Dedifferentiated amniotic fluid mesenchymal stem cell (primary cell): ENCODE measurements at regions not wholly inside any gene's neighbourhood (a gene's known extent, or its start where the extent isn't known, plus 50 kb on each side); places are given as distances from the start of the nearest gene placed in this dataset.

Source experiments
- DNase-seq: peaks from one replicate; pipeline ENCODE4 v3.0.0-alpha.2; 2016; ENCODE audit errors: extremely low spot score

DNA sequence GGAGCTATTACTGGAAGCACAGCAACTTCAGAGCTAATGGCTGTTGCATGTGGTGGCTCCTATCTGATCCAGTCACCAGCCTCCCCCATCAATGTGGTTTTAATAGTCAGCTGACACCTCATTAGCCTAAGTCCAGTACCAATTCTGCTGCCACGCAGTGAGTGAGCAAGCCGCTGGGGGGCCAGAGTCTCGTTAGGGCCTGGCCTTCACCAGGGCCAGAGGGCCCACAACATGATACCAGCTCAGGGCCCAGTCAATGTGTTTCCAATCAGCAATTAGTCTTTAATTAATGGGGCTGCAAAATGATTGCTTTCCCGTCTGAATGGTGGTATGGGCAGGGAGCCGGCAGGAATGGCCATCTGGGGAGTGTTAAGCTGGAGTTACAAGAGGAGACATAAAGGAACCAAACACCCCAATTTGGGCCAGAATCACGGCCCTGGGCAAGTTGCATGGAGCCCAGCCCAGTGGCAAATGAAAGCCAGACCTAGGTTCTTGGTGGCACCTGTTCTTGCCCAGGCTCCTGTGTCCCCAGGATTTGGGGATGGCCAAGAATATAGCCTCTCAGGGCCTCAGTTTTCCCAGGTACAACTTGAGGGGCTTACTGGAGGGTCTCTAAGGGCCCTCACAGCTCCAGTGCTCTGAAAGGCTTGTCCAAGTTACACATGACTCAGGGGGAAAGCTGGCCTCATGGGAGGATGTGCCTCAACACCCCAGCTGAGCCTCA, 119.2 kb downstream of the EFNB1 start:
- no peak for DNase-seq

DNA sequence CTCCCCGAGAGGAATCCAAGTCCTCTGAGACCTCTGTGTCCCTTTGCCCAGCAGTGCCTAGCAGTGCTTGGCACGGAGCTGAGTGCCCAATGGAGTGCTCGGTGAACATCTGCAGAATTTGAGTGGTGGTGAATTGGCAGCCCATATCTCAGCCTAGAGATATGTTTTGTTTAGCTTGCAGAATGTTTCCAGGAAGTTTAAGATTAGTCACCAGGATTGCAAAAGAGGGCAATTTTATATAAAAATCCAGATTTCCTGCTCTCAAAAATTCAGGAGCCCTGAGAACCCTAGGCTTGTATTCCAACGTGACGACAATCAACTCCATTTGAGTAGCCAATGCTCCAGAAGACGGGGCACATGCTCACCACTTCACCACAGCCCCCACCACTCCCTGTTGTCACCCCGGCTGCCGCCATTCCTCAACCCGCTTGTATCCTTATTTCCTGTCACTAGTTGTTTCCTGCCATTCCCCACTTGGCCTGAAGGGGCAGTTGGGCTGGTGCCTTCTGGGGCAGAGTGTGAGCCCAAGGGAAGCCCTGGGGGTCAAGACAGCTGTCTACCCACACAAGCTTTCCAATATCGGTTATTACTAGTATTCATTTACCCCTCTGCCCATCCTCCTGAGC, 116.9 kb downstream of the EFNB1 start:
- peak; percentile 23 for DNase-seq

DNA sequence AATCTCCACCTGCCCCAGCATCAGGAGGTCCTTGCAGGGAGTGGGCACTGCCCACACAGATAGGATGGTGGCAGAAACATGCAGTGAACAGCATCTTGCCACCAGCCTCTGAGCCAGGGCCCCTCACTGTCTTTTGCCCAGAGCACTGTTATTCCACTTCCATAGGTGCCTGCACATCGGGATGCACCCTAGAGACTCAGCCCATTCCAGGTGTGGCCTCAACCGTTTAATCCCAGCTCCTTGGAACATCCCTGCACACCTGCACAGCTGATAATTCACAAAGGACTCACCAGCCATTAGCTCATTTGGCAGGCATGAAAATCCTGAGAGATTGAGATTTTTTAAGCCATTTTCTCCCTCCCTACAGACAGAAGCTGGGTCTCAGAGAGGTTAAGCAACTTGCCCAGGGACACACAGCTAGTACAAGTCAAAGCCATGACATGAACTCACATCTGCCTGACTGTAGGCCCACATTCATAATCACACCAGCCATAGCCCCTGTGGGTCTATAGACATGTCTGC, 116.3 kb downstream of the EFNB1 start:
- no peak for DNase-seq

DNA sequence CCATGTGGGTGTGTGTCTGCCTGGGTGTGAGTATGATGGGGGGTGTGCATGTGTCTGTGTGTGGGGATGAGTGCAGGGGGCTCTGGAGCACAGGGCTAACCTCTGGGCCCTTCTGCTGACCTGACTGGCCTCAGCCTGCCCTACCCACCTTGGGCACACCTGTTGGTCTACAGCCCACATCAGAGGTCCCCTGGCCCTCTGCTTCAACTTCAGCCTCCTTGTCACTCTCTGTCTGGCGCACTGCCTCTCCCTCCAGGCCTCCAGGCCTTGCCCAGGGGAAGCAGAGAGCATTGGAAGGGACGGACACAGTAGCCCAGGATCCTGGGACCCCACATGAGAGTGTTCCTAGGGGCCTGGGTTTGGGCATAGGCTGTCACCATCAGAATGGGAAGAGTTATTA, 115.4 kb downstream of the EFNB1 start:
- DNase-seq = no peak

DNA sequence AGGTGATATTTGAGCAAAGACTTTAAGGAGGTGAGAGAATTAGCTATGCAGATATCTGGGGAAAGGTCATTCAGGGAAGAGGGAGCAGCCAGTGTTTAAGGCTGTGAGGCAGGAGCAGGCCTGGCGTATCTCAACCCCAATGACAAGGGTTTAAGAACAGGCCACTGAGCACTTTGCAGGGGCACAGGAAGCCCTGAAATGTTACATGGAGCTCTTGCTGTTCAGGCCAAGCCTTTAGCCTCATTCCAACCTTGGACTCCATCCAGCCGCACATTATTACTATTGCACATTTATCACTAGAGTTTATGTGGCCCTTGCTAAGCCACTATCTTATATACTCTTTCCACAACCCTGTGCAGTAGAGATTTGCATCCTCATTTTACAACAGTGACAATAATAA, 114.0 kb downstream of the EFNB1 start:
- no peak for DNase-seq

DNA sequence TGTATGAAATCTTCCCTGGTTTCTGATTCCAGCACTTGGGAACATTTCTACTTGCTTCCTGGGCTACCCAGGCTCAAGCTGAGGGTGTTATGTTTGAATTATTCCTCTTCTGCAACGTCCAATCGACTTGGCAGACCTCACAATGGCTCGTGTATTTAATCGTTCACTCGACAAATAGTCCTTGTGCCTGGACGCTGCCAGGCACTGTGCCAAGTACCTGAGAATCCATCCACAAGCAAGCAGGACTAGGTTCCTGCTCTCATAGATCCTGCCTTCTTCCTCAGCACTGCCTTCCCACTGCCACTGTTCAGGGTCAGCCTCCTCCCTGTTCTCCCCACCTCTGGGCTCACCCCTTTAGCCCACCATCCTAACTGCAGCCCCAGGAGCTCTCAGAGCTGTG, 113.3 kb downstream of the EFNB1 start:
- no peak for DNase-seq

DNA sequence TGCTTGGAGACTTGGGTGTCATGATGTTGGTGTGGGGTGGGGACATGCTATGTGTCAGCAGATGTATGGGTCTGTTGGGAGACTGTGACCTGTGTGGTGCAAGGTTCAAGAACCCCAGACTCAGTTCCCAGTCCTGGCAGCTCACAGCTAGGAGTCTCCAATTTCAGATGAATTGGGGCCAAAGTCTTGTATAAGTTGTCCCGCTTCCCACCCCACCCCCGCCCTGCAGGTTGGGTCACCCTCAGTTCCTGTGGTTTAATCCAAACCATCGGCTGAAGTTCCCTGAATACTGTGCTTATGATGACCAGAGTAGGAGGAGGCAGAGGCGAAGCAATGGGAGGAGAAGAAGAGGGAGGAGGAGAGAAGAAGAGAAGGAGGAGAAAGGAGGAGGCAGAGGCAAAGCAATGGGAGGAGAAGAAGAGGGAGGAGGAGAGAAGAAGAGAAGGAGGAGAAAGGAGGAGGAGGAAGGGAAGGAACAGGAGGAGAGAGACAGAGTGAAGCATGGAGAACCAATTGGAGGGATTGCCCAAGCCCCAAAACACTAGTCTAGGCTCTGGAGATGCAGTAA, 112.6 kb downstream of the EFNB1 start:
- DNase-seq = no peak

DNA sequence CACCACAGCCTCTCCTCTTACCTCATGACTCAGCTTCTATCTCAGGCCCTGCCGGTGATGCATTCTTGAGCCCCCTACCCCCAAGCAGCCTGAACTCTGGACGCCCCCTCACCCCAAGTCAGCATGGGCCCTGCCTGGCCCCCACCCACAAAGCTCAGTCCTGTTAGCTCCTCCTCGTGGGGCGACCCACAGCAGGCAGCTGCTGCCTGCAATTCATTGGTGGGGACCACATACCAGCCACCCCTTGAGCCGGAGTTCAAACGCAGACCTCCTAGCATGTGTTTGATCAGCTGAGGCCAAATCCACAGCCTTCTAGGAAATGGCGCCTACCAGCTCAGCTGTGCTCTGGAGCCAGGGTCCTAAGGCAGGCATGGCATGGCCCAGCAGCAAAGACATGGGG, 111.8 kb downstream of the EFNB1 start:
- DNase-seq = no peak

DNA sequence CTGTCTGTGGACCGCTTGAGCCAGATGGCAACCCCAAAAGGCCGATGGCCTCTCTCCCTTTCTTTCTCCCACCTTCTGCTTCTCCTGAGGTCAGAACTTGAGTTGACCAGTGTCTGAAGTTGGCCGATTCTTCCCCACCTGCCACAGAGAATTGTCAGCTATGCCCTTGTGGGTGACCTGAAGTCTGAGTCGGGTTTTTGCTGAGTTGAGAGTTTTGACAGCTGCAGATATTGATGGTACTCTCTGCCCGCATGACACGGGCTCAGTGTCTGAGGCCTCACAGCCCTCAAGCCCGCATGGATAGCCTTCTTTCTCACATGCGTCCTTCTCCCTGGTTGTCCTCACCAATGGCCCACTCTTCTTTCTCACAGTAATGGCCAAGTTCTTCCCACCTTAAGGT, 111.0 kb downstream of the EFNB1 start:
- DNase-seq = no peak

DNA sequence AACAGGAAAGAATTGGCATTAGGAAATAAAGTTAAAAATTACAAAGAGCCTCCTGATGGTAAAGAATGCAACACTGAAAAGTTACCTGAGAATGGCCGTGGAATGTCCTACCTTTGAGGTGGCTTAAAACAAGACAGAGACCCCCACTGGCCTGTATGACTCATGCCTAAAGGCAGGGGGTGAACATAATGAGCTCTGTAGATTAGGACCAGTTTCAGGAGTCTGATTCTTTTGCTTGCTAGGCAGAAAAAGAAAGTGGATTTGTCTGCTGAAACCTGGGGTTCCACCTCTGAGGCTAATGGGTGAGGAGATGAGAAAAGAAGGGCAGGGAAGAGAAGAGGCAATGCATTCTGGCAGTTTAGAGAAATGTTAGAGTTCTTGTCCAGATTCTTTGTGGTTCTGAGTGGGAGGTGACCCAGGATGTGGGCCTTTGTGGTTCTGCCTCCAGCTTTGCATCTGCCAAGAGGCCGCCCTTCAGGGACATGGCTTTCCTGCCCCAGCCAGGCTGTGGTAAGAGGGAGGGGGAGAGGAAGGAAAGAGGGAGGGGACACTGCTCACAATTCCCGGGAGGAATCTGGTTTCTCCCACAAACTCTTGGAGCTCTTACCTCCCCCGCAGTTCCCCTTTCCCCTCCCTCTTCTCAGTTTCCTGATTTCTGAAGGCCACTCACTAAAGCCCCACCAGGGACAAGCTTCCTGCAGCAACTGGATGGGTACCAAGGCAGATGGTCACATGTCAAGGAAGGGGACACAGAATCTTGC, 109.6 kb downstream of the EFNB1 start:
- DNase-seq = peak; percentile 17

DNA sequence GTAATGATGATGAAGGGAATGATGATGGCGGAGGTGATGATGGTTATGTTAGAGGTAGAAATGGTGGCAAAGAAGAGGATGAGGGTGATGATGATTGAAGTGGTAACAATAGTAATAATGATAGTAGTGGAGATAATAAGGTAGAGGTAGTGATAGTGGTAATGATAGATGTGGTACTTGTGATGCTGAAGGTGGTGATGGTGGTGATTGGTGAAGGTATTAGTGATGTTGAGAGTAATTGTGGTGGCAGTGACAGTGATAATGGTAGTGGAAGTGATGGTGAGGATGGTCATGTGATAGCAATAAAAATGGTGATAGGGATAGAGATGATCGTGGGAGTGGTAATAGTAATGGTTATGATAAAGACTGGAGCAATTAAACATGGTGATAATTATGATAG, 108.8 kb downstream of the EFNB1 start:
- no peak for DNase-seq

DNA sequence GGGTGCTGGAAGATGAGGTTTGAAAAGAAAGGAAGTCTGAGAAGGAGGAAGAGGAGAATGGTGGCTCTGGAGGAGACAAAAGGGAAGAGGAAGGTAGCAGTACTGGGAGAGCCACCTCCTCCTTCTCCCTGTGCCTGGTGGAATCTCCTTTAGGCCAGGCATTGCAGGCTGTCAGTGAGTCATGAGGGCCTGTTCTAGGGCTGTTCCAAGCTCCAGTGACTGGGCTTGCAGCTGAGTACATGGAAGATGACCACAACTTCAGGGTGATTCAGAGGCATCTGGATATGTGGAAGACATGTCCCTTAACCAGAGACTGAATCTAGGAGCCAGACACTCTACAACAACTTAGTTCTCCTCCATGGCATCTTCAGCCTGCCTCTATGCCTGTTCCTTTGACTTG, 107.8 kb downstream of the EFNB1 start:
- DNase-seq = peak; percentile 40

DNA sequence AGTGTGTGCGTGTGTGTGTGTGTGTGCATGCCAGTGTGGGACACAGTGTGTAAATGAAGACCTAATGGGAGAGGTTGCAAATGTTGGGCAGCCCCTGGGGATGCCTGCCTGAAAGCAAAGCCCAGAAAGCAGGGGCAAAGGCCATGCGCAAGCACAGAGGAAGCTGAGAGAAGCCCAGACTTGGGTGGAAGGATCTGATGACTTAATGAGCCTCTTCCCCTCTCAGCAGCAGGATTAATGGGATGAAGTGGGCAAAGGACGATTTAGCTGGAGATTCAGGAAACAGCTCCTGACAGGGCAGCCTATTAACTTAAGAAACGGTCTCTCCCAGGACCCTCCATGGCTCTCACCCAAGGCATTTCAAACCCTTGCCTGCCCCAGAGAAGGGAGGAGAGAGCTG, 107.3 kb downstream of the EFNB1 start:
- no peak for DNase-seq

DNA sequence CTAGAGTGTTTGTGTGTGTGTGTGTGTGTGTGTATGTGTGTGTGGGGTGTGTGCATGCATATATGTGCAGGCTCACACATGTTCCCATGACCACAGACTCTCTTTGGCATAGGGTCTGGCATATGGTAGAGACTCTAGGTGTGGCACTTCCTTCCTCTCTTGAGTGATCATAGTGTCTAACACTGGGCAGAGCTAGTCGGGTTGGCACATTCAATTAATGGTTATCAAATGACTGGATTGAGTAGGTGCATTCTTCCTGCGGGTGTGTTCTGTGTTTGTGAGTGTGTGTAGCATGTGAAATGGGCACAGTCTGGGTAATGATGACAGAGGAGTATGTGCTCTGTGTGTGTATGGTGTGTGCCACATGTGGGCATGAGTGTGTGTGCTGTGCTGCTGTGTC, 106.5 kb downstream of the EFNB1 start:
- no peak for DNase-seq

DNA sequence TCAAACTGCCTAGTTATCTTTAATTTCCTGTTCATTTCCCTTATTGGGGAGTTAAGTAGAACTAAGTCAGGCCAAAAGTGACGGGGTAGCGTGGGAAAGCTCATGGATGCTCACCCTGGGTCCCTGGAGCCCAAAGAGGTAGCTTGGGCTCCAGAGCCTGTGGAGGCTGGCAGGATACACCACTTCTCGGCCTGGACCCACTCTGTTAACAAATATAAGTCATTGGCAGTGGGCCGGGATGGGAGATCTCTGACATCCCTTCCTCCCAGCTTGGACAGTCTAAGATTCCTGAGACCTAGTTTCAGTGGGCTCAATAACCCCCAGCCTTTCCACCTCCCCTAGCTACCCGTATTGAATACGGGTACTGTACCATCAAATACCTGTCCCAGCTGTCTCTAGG, 106.1 kb downstream of the EFNB1 start:
- no peak for DNase-seq

DNA sequence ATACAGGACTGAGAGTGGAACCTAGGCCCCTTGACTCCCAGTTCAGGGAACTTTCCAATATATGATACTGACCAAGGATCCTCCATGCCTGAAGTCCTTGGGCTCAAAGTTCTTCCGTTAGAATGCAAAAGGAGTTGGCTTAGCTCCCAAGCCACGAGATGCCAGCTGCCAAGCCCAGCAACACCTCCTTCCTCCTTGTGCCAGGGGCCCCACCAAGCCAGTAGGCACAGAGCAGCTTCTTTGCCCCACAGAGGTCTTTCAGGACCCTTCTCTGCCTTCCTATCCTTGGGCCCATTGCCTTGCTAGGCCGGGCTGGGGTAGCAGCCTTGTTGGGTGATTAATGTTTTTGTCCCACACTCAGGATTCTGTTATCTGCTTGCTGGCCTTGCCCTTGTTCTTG, 105.6 kb downstream of the EFNB1 start:
- DNase-seq = no peak

DNA sequence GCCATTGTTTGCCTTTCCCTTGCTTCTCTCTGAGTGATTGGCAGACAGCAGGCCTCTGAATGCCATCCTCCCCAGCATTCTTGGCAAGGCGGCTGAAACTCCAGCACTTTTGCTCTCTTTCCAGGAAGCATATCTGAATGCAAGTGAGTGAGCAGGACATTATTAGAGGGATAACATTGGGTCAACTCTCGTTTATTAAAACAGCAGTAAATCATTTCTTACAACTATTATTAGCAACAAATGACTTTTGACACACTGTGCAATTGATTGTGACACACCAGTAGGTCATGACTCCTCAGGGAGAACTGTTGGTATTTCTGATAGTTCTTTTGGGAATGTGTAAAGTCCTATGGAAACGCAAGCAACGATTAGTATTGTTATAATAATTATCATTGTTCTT, 103.8 kb downstream of the EFNB1 start:
- no peak for DNase-seq

DNA sequence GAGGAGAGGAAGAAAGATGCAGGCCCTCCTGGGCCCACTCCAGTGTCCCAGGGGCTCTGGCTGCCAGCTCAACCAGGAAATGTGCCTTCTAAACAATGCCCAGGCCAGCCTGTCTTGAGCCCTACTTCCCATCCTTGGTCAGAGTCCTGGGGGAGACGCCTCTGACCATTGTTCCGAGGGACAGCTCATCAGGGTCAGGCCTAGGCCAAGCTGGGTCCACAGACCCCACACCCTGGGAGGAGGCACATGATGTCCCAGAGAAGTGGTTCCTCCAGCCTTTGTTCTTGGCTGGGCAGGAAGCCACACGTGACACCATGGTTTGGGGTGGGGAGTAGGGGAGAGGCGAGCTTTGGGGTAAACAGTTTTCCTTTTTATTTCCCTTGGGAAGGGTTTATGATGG, 102.5 kb downstream of the EFNB1 start:
- DNase-seq = no peak

DNA sequence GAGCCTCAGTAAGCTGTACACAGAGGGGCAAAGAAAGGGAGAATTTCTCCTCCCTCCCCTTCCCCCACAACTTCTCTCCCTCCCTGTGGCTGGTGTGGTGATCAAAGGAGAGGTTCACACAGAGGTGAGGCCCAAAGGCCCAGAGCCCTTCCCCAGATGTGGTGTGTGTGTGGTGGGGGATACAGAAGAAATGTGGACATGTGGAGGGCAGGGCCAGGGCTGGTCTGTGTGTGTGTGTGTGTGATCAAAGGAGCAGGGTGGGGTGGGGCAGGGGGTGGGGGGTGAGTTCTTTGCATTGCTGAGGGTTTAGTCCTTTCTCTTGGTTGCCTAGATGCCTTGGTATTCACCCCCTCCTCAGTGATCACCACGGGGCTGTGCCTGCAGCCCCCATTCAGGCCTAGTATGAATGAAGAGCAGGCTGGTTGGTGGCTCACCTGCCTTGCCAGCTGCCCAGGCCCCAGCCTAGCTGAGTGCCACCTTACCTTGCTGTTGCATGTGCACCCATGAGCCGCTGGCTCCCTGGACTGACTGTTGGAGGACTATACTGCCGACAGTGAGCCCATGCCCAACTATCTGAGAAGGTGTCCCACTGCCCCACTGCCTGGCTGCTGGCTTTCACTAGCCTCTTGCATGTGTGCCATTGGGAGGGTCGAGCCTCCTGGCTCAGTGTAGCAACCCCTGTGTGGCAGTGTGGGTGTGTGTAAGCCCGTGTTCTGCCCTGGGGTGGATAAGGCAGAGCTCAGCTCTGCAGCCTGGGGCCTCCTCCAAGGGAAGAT, 101.9 kb downstream of the EFNB1 start:
- DNase-seq = no peak

DNA sequence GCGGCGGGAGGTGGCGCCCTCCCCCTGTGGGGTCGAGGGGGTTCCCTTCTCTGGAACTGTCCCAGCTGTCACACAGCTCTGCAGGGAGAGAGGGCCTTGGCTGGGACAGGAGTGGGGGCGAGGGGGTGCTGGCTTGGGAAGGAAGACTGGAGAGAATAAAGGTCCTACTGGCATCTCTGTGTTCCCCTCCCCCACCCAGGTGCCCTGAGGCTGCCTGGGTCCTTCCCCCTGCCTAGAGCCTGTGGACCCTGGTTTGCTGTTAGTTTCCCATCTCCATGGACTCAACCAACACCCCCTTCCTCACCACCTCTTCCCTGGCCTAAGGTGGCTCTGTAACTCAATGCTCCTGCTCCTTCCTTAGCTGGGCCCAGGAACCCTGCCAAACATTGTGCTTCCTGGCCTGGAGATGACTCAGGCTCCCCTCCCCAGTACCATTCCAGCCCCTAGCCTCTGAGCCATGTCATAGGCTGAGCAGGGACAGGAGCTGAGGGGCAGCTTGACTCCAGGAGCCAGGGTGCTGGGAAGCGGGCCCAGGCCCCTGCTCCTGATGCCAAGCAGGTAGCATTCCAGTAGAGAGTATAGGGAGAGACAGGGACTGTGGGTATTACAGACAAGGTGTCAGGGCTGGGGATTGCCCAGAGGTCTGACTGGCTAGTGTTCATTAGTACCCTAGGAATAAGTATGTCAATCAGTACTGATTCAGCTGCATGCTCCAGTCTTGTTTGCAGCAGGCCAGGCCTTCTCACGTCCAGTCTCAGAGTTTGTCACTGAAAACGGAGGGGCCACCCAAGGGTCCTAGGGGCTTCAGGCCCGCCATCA, 100.7 kb downstream of the EFNB1 start:
- DNase-seq = no peak

DNA sequence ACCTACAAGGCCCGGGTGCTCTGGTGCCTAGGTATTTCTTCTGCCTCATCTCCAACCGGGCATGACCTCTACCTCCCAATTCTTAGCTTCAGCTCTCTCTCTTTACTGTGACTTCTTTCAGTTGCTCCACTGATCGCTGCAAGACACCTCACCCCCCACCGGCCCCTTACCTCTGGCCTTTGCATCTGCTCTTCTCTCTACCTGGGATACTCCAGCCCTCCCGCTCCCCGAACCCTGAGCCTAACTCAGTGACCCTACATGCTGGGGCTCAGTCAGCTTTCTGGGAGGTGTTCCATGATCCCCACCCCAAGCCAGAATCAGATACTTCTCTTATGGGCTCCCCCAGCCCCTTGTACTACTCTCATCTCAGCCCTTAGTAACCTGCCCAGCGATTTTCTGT, 99.6 kb downstream of the EFNB1 start:
- no peak for DNase-seq
